AG09309 (cell line): ENCODE measurements at regions not wholly inside any gene's neighbourhood (a gene's known extent, or its start where the extent isn't known, plus 50 kb on each side); places are given as distances from the start of the nearest gene placed in this dataset.

Source experiments
- DNase-seq: peaks from one replicate; pipeline ENCODE4 v3.0.0-alpha.2; 2010; ENCODE audit warnings: low read depth
- H3K4me3 ChIP-seq: 2 replicates; pipeline ENCODE4 v1.5.1; 2011; ENCODE audit warnings: mild to moderate bottlenecking, low read depth, low read length, moderate library complexity; ENCODE audit not compliant: control insufficient read depth
- CTCF ChIP-seq: IDR thresholded peaks from 2 replicates; pipeline ENCODE4 v1.5.1; 2011; ENCODE audit warnings: mild to moderate bottlenecking, low read depth, low read length, inconsistent platforms; ENCODE audit not compliant: insufficient read depth, control insufficient read depth; ENCODE audit errors: missing control alignments

- no peak for DNase-seq
- TF ChIP-seq CTCF: no peak
- H3K4me3 ChIP-seq: no peak overlapping the region
These were observed 441.2 kb downstream of the PTPRC start for GRCh38 chr1:199079994-199080393.

GRCh38 chr1:199081739-199082138 lies 442.9 kb downstream of the PTPRC start:
- DNase-seq: no peak
- no peak for TF ChIP-seq CTCF

GRCh38 chr1:199082778-199083389 lies 444.0 kb downstream of the PTPRC start:
- TF ChIP-seq CTCF: no peak
- no peak overlapping the region for H3K4me3 ChIP-seq
- no peak for DNase-seq

More at GRCh38 chr1:199081739-199082138, 442.9 kb downstream of the PTPRC start:
- H3K4me3 ChIP-seq: no peak overlapping the region

GRCh38 chr1:199083680-199084079 lies 444.8 kb downstream of the PTPRC start:
- DNase-seq: peak; percentile 2
- H3K4me3 ChIP-seq: no peak overlapping the region
- TF ChIP-seq CTCF: no peak

- peak; percentile 10 for DNase-seq
- H3K4me3 ChIP-seq: no peak overlapping the region
- TF ChIP-seq CTCF: no peak
These were observed 445.5 kb downstream of the PTPRC start for GRCh38 chr1:199084293-199084692.

- no peak overlapping the region for H3K4me3 ChIP-seq
- no peak for DNase-seq
- no peak for TF ChIP-seq CTCF
These were observed 447.1 kb downstream of the PTPRC start for GRCh38 chr1:199085903-199086302.
